GM21786 (cell line): ENCODE measurements at regions not wholly inside any gene's neighbourhood (a gene's known extent, or its start where the extent isn't known, plus 50 kb on each side); places are given as distances from the start of the nearest gene placed in this dataset.

Experiments used
- ATAC-seq: cut with Tn5 transposase; IDR thresholded peaks from one replicate; pipeline ENCODE4 v1.9.1; 2021; ENCODE audit not compliant: unreplicated experiment

DNA sequence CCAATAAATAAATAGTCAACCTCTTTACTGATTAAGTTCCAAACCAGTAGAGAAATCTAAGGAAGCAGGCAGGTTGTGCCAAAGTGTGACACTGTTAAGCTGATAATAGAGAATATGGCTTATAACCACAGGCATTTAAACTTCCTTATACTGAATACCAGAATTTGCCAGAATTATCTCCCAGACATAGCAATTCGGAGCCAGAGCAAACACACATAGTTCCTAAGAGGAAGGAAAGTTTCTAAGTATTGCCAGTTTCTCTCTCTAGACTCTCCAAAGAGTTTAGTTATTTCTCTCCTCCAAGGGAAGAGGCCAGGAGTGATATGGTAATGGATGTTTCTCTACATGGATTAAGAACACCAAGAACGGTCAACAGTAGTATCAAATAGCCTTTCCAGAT is 191.7 kb upstream of the CPEB2 start:
- no peak for ATAC-seq

- no peak for ATAC-seq
Measured at GRCh38 chr4:14812101-14812500, 190.2 kb upstream of the CPEB2 start.

DNA sequence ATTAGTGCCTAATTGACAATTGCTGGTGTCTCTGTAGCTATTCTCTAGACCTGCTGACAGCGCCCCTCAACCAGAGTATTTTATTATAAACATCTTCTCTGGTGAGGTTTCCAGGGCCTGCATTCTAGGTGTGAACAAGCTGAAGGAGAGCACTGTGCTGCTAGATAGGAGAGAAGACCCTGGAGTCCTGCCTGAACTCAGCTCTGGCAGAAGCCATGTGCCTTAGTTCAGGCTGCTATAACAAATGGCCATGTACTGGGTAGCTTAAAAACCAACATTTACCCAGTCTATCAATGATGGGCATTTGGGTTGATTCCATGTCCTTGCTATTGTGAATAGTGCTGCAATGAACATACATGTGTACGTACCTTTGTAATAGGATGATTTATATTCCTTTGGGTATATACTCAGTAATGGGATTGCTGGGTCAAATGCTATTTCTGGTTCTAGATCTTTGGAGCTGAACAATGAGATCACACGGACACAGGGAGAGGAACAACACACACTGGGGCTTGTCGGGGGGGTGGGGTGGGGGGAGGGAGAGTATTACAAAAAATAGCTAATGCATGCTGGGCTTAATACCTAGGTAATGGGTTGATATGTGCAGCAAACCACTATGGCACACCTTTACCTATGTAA is 185.5 kb upstream of the CPEB2 start:
- ATAC-seq, result no peak

- no peak for ATAC-seq
Measured at GRCh38 chr4:14824189-14824588, 178.1 kb upstream of the CPEB2 start.

GRCh38 chr4:14827111-14827510 is 175.2 kb upstream of the CPEB2 start:
- no peak for ATAC-seq

GRCh38 chr4:14829795-14830194 is 172.5 kb upstream of the CPEB2 start:
- no peak for ATAC-seq

DNA sequence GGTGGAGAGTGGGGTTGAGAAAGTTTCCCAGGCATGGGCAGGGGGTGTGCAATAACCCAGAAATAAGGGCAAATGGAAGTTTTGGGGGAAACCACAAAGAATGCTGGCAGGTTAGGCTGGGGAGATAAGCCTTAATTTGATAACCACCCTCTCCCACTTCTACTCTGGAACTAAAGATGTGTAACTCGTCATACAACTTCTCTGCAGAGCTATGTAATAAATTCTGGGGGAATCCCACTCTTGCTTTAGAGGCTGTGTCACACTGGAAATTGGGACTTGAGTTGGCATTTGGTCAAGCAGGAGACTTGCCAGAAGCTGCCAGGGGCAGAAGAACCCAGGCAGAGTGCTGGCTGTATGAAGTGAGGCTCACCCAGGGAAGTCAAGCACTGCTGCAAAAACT is 170.9 kb upstream of the CPEB2 start:
- no peak for ATAC-seq

DNA sequence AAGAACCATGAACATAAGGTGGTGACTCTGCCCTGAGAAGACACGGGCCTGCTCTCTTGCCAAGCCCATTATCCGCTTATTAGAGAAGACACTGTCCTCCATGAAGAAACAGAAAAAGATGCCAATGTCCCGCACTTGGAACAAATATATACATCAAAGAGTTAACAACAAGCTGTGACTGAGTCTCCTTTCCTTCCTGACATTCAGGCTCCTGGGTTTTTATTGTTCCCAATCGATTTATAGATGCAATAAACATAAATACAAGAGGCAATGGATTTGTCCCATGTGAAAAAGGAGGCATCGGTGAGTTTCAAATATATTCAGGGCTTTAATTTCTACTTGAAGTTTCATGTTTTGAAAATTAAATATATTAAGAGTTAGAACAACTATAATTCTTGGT is 169.2 kb upstream of the CPEB2 start:
- no peak for ATAC-seq

- ATAC-seq, result no peak
Measured at GRCh38 chr4:14834382-14834781, 167.9 kb upstream of the CPEB2 start.

DNA sequence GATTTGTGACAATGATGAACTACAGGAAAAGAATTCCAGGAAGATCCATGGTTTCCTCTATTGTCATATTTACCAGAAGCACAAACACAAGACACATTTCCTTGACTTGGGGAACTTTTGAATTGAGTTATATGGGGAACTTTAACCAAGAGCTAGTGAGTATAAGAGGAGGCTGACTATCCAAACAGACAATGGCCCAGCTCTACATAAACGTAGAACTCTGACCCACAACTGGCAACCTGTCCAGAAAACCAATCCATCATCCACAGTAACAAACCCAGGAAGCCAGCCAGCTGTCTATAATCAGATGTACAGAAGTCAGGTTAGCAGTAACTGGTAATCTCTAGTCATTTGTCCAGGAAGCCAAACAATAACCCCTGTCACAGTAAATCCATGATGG is 167.0 kb upstream of the CPEB2 start:
- no peak for ATAC-seq

- no peak for ATAC-seq
Measured at GRCh38 chr4:14835708-14836425, 166.4 kb upstream of the CPEB2 start.

DNA sequence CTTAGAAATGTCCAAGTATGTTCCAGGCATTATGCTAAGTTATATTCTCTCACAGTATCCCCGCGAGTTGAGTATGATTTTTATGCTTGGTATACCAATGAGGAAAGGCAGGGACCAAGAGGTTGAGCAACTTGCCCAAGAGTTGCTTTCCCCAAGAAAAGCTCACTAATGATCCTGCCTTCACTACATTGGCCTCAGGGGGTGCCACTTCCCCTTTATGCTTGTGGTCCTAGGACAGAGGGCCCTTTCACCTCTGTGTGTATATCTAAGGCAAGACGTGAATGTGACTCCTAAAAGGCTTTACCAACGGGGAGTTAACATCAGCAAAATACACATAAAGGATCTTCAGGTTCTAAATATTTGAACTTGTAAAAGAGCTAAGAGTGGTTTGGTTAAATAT is 164.4 kb upstream of the CPEB2 start:
- ATAC-seq, result no peak

DNA sequence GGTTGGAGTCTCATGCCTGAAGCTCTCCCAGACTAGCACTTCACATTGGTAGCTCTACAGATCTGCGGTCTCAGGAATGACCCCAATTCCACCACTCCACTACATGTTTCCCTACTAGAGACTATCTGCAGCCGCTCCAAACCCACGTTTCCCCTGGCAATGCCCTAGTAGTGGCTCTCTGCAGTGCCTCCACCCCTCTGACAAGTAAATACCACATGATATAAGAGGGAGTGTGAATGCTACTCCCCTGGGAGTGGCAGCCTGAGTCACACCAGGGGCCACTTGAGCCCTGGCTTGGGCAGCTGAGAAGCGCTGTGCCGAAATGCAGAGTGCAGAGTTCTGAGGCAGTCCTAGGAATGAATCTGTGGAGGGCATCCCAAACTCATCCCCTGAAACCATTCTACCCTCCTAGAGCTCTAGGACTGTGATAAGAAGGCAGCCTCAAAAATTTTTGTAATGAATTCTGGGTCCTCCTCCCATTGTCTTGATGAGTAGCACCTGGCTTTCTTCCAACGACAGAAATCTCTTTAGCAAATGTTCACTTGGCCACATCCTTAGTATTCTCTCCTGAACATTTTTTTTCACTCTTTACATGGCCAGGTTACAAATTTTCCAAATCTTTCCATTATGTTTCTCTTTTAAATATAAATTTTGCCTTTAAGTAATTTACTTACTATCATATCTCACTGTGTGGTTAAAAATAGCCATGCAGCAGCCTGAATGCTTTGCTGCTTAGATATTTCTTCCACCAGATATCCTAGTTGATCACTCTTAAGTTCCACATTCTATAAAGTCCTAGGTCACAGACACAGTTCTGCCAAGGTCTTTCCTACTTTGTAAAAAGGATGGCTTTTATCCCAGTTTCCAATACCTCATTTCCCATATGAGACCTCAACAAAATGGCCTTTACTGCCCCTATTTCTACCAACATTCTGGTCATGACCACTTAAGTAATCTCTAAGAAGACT is 160.2 kb upstream of the CPEB2 start:
- ATAC-seq, result no peak

DNA sequence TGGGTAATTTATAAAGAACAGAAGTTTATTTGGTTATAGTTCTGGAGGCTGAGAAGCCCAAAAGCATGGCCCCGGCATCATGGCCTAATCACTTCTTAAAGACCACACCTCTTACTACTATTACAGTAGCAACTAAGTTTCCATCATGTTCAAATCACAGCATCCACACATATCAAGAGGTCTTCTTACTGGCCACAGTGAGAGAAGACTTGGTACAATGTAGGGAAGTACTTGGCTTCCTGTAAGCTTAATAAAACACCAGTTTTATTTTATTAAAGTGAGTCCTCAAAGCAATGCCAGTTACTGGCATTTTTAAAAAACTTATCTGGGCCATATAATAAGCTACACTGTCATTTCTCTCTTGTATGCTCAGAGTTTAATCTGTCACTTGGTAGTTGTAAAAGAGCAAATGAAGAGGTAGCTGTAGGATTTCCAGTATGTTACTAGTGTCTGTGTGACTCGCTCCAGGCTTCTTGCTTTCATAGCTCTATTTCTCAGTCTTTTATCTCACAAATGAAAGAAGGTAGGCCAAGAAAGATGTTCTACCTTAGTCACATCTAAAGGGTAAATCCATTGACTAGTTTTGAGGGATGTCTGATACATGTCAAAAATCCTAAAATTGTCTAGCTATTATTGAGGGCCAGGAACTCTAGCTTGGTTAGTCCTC is 159.2 kb upstream of the CPEB2 start:
- ATAC-seq, result no peak

DNA sequence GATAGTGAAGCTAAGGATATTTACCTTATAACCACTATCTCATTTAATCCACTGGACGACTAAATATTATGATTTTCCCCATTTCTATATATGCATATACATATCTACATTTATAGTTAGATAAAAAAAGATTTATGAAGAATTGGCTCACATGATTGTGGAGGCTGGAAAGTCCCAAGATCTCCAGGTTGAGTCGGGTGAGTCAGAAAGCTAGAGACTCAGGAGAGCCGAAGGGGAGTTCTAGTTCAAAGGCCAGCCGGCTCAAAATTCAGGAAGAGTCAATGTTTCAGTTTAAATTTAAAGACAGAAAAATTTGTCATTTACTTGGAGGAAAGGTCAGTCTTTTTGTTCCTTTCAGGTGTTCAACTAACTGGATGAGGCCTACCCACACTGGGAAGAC is 158.2 kb upstream of the CPEB2 start:
- ATAC-seq, result no peak

DNA sequence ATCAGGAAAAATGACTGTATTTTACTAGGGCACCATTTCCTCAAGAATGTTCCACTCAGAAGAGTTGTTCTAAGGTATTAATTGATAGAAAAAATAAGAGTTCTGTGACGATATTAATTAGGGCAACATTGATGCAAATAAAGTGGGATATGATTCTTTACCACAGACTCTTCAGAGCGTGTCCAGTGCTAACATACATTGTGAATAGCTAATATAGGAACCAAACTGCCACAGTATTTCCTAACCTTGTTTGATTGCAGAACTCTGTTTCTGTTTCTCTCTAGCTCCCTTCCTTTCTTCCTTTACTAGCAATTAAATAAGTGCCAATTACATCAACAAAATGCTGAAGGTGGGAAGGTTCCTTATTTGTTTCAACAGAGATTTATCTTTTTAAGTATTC is 154.1 kb upstream of the CPEB2 start:
- no peak for ATAC-seq

- no peak for ATAC-seq
Measured at GRCh38 chr4:14850455-14851097, 151.7 kb upstream of the CPEB2 start.

- ATAC-seq, result no peak
Measured at GRCh38 chr4:14853176-14853943, 148.9 kb upstream of the CPEB2 start.

DNA sequence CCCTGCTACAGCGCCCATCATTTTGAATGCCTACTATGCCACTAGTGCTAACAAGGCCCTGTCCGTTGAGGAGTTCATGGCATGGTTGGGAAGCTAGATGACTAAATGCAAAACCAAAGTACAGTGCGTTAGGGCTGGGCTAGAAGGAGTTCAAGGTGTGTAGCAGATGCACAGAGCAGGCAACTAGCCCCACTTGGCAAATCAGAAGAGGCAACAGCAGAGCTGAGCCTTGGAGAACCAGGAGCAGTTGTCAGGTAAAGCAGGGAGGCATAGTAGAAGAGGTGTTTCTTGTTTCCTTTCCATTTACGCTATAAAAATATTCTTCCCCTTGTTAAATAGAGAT is 146.6 kb upstream of the CPEB2 start:
- no peak for ATAC-seq
